Ishikawa (cell line): ENCODE measurements at regions not wholly inside any gene's neighbourhood (a gene's known extent, or its start where the extent isn't known, plus 50 kb on each side); places are given as distances from the start of the nearest gene placed in this dataset.

Experiments used
- REST ChIP-seq: IDR thresholded peaks from 2 replicates; pipeline ENCODE4 v1.6.1; 2012; ENCODE audit warnings: low read depth, mild to moderate bottlenecking
- YY1 ChIP-seq: IDR thresholded peaks from 2 replicates; pipeline ENCODE4 v1.6.1; 2012; ENCODE audit warnings: low read depth

GRCh38 chr9:7228726-7229125 is 471.0 kb downstream of the KDM4C start:
- TF ChIP-seq YY1 (no peak), REST (no peak)
